ENCODE measurements at regions not wholly inside any gene's neighbourhood (a gene's known extent, or its start where the extent isn't known, plus 50 kb on each side); places are given as distances from the start of the nearest gene placed in this dataset.

DNA sequence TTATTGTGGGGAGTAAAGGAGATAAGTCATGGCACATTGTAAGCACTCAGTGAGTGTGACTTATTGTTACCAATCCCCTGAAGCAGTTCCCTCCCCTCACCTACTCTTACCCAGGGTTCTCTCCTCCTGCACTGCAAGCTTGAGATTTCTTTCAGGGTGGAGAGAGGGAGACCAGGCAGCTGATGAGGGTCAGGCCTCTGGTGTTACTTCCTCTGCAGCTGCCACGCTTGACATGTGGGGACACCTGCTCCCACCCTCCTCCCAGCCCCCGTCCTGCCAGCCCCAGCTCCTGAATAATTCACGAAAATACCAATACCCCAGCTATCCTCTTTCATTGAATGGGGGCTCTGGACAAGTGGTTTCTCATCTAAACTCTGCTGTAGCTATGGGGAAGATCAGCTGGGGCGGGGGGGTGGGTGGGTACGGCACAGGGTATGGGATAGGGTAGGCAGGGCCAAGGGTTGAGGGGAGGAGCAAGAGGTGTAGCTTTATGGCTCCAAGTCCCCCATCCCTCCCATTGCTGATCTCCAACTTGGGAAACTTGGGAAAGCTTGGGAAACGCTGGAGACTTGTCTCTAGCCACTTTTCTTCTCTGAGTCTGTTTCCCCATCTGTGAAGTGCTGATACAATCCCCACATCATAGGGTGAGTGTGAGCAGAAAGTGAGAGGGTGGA lies 148.5 kb upstream of the PJA1 start:
- DNase-seq (ENCODE audit: low spot score) (no peak), ATAC-seq (ENCODE audit: low read depth) (no peak)
- TF ChIP-seq CTCF (IDR thresholded peaks at IDR 0.05; ENCODE audit: poor library complexity, severe bottlenecking), result no peak
- Histone ChIP-seq H3K4me1 (ENCODE audit: insufficient read depth, poor library complexity, severe bottlenecking) (no peaks in the 10 kb centered on the region), H3K36me3 (ENCODE audit: low read depth) (no peaks in the 10 kb centered on the region), H3K4me3 (ENCODE audit: severe bottlenecking) (no peak overlapping the region), H3K27ac (ENCODE audit: poor library complexity, severe bottlenecking) (no peak overlapping the region), H3K9me3 (ENCODE audit: severe bottlenecking) (no peaks in the 10 kb centered on the region), H3K27me3 (ENCODE audit: insufficient read depth, poor library complexity, severe bottlenecking) (no peaks in the 10 kb centered on the region)

DNA sequence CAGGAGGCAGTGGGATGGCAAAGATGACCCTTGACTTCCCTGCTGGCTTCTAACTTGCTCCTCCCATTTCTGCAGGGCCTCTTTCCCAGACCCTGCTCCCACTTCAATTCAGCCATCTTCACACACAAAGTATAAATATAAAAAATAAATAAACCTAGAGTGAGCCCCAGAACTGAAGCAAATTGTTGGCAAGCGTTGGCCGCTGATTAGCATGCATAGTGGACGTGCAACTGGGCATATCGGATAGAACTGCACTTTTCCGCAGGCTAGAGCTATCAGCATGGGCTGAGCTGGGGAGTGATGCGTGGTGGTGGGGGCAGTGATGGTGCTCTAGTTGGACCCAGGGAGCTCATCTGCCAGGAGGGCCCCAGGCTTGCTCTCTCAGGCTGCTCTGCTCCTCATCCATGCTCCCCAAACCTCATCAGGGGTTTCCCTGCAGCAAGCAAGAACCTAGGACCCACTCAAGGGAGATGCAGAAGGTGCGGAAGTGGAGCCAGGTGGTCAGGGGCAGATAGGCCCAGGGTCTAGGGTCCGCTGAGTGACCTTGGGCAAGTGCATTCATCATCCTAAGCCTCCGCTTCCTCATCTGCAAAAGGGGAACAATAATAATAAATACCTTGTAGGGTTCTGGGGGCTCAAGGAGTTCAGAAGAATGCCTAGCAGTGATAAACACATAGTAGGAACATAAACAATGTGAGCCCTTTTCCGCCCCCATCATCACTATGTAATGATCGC lies 146.8 kb upstream of the PJA1 start:
- H3K27ac ChIP-seq (ENCODE audit: poor library complexity, severe bottlenecking), result no peak overlapping the region
- H3K4me1 ChIP-seq (ENCODE audit: insufficient read depth, poor library complexity, severe bottlenecking), result no peaks in the 10 kb centered on the region
- no peak overlapping the region for H3K4me3 ChIP-seq (ENCODE audit: severe bottlenecking)
- no peaks in the 10 kb centered on the region for H3K27me3 ChIP-seq (ENCODE audit: insufficient read depth, poor library complexity, severe bottlenecking)
- H3K36me3 ChIP-seq (ENCODE audit: low read depth), result no peaks in the 10 kb centered on the region
- ATAC-seq (ENCODE audit: low read depth) (no peak), DNase-seq (ENCODE audit: low spot score) (no peak)
- no peaks in the 10 kb centered on the region for H3K9me3 ChIP-seq (ENCODE audit: severe bottlenecking)
- TF ChIP-seq CTCF (IDR thresholded peaks at IDR 0.05; ENCODE audit: poor library complexity, severe bottlenecking), result no peak

DNA sequence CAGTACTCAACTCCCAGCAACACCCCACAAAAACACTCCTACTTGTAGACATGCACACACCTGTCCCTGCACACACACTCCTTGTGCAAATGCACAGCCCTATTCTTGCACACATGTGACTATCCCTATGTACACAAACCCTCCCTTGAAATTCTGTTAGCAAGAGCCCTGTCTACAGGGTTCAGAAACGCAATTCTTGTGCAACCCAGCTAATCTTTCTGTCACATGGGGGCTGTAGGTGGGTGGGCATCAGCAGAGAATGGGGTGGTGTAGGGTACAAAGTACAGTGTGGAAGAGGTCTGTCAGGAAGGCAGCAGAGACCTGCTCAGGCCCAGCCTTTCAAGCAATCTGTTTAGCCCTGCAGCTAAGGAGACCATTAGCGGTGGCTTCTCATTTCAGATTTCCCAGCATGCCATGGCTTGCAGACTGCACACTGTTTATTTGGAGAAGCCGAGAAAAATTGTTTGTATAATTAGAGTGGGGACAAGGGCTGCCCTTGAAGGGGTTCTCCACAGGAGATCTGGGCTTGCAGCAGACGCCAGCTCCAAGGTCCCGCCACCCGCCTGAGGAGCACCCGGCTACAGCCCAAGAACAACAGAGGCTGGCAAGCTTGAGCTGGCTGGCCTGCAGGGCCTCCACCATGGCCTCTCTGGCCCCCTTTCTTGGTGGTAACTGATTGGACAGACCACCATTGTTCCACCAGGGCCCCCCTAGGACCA lies 144.0 kb upstream of the PJA1 start:
- Histone ChIP-seq H3K27me3 (ENCODE audit: insufficient read depth, poor library complexity, severe bottlenecking) (no peaks in the 10 kb centered on the region), H3K9me3 (ENCODE audit: severe bottlenecking) (no peaks in the 10 kb centered on the region), H3K4me1 (ENCODE audit: insufficient read depth, poor library complexity, severe bottlenecking) (no peaks in the 10 kb centered on the region), H3K36me3 (ENCODE audit: low read depth) (no peaks in the 10 kb centered on the region), H3K4me3 (ENCODE audit: severe bottlenecking) (no peak overlapping the region), H3K27ac (ENCODE audit: poor library complexity, severe bottlenecking) (no peak overlapping the region)
- no peak for ATAC-seq (ENCODE audit: low read depth)
- TF ChIP-seq CTCF (IDR thresholded peaks at IDR 0.05; ENCODE audit: poor library complexity, severe bottlenecking), result no peak
- no peak for DNase-seq (ENCODE audit: low spot score)

GRCh38 chrX:69307756-69308155 lies 142.5 kb upstream of the PJA1 start:
- Histone ChIP-seq H3K27me3 (ENCODE audit: insufficient read depth, poor library complexity, severe bottlenecking) (no peaks in the 10 kb centered on the region), H3K4me1 (ENCODE audit: insufficient read depth, poor library complexity, severe bottlenecking) (no peaks in the 10 kb centered on the region), H3K27ac (ENCODE audit: poor library complexity, severe bottlenecking) (no peak overlapping the region), H3K4me3 (ENCODE audit: severe bottlenecking) (no peak overlapping the region), H3K36me3 (ENCODE audit: low read depth) (no peaks in the 10 kb centered on the region), H3K9me3 (ENCODE audit: severe bottlenecking) (no peaks in the 10 kb centered on the region)
- DNase-seq (ENCODE audit: low spot score), result no peak
- TF ChIP-seq CTCF (IDR thresholded peaks at IDR 0.05; ENCODE audit: poor library complexity, severe bottlenecking), result no peak
- no peak for ATAC-seq (ENCODE audit: low read depth)
